Stimulated activated effector memory CD8-positive, alpha-beta T cell treated with anti-CD3 and anti-CD28 coated beads, Interleukin-12 subunit alpha, Interleukin-12 subunit beta, amount 100 ng/mL, for 72 hours (primary cell): ENCODE measurements at regions not wholly inside any gene's neighbourhood (a gene's known extent, or its start where the extent isn't known, plus 50 kb on each side); places are given as distances from the start of the nearest gene placed in this dataset.

Experiments used
- ATAC-seq: fragments of 150-1000 bp; cut with Tn5 transposase; 2 replicates; pipeline ENCODE4 v1.10.0; 2021
- DNase-seq, 2 donors: peaks; one replicate each; pipeline ENCODE4 v3.0.0; 2021 to 2022; ENCODE audit warnings: low spot score in 2 of 2
- H3K27ac Mint-ChIP-seq: one replicate; pipeline ENCODE4 v1.8.0; 2022; ENCODE audit warnings: mild to moderate bottlenecking, mixed read lengths
- H3K36me3 Mint-ChIP-seq: one replicate; pipeline ENCODE4 v1.8.0; 2022; ENCODE audit warnings: mild to moderate bottlenecking, mixed read lengths
- H3K4me1 Mint-ChIP-seq: one replicate; pipeline ENCODE4 v1.8.0; 2022; ENCODE audit warnings: mixed read lengths
- H3K4me3 Mint-ChIP-seq: one replicate; pipeline ENCODE4 v1.8.0; 2022; ENCODE audit warnings: mild to moderate bottlenecking, mixed read lengths
- H3K9me3 Mint-ChIP-seq: one replicate; pipeline ENCODE4 v1.8.0; 2022; ENCODE audit warnings: mixed read lengths

- H3K36me3 Mint-ChIP-seq = no peaks in the 10 kb centered on the region
- H3K4me1 Mint-ChIP-seq = no peaks in the 10 kb centered on the region
- no peak overlapping the region for H3K27ac Mint-ChIP-seq
- ATAC-seq (no peak), DNase-seq (no peak)
- peaks cover 13% of the 10 kb centered on the region for H3K9me3 Mint-ChIP-seq
- H3K4me3 Mint-ChIP-seq = no peak overlapping the region
Measured at GRCh38 chr13:57017357-57017756, 123.4 kb upstream of the PRR20A start.

- ATAC-seq = no peak
- no peak for DNase-seq
- H3K4me1 Mint-ChIP-seq = no peaks in the 10 kb centered on the region
- no peak overlapping the region for H3K4me3 Mint-ChIP-seq
- no peak overlapping the region for H3K27ac Mint-ChIP-seq
- H3K36me3 Mint-ChIP-seq = no peaks in the 10 kb centered on the region
- peaks cover 13% of the 10 kb centered on the region for H3K9me3 Mint-ChIP-seq
Measured at GRCh38 chr13:57018915-57019314, 121.8 kb upstream of the PRR20A start.

GRCh38 chr13:57030671-57031070, 110.0 kb upstream of the PRR20A start:
- DNase-seq (no peak), ATAC-seq (no peak)
- peaks cover 21% of the 10 kb centered on the region for H3K9me3 Mint-ChIP-seq
- no peaks in the 10 kb centered on the region for H3K4me1 Mint-ChIP-seq
- no peaks in the 10 kb centered on the region for H3K36me3 Mint-ChIP-seq
- H3K27ac Mint-ChIP-seq = no peak overlapping the region
- H3K4me3 Mint-ChIP-seq = no peak overlapping the region

- DNase-seq = no peak
- no peak overlapping the region for H3K27ac Mint-ChIP-seq
- H3K36me3 Mint-ChIP-seq = no peaks in the 10 kb centered on the region
Measured at GRCh38 chr13:57036290-57036689, 104.4 kb upstream of the PRR20A start.

GRCh38 chr13:57044910-57045309, 95.8 kb upstream of the PRR20A start:
- no peak overlapping the region for H3K27ac Mint-ChIP-seq
- no peak overlapping the region for H3K4me3 Mint-ChIP-seq
- no peaks in the 10 kb centered on the region for H3K36me3 Mint-ChIP-seq
- no peak for ATAC-seq
- peaks cover 15% of the 10 kb centered on the region for H3K9me3 Mint-ChIP-seq
- no peak for DNase-seq
- H3K4me1 Mint-ChIP-seq = no peaks in the 10 kb centered on the region

More at GRCh38 chr13:57036290-57036689, 104.4 kb upstream of the PRR20A start:
- Mint-ChIP-seq H3K9me3 (peaks cover 10% of the 10 kb centered on the region), H3K4me1 (no peaks in the 10 kb centered on the region), H3K4me3 (no peak overlapping the region)
- ATAC-seq = no peak

GRCh38 chr13:57045826-57046546, 94.7 kb upstream of the PRR20A start:
- no peak overlapping the region for H3K4me3 Mint-ChIP-seq
- peaks cover 23% of the 10 kb centered on the region for H3K9me3 Mint-ChIP-seq
- DNase-seq = no peak
- H3K36me3 Mint-ChIP-seq = no peaks in the 10 kb centered on the region
- H3K4me1 Mint-ChIP-seq = no peaks in the 10 kb centered on the region
- ATAC-seq = no peak
- H3K27ac Mint-ChIP-seq = no peak overlapping the region

- Mint-ChIP-seq H3K27ac (no peak overlapping the region), H3K36me3 (no peaks in the 10 kb centered on the region), H3K4me1 (no peaks in the 10 kb centered on the region), H3K4me3 (no peak overlapping the region), H3K9me3 (peaks cover 19% of the 10 kb centered on the region)
- no peak for DNase-seq
- ATAC-seq = no peak
Measured at GRCh38 chr13:57056601-57057180, 84.0 kb upstream of the PRR20A start.

- ATAC-seq (no peak), DNase-seq (no peak)
- Mint-ChIP-seq H3K36me3 (no peaks in the 10 kb centered on the region), H3K4me1 (no peaks in the 10 kb centered on the region), H3K4me3 (no peak overlapping the region), H3K9me3 (peaks cover 20% of the 10 kb centered on the region), H3K27ac (no peak overlapping the region)
Measured at GRCh38 chr13:57063007-57063406, 77.7 kb upstream of the PRR20A start.

GRCh38 chr13:57073983-57074382, 66.7 kb upstream of the PRR20A start:
- no peak for DNase-seq
- Mint-ChIP-seq H3K9me3 (peaks cover 6% of the 10 kb centered on the region), H3K36me3 (no peaks in the 10 kb centered on the region), H3K4me3 (no peak overlapping the region), H3K4me1 (no peaks in the 10 kb centered on the region), H3K27ac (no peak overlapping the region)
- no peak for ATAC-seq

- H3K4me3 Mint-ChIP-seq = no peak overlapping the region
- peaks cover 6% of the 10 kb centered on the region for H3K9me3 Mint-ChIP-seq
- ATAC-seq (no peak), DNase-seq (no peak)
- H3K36me3 Mint-ChIP-seq = no peaks in the 10 kb centered on the region
- no peaks in the 10 kb centered on the region for H3K4me1 Mint-ChIP-seq
- no peak overlapping the region for H3K27ac Mint-ChIP-seq
Measured at GRCh38 chr13:57075588-57075987, 65.1 kb upstream of the PRR20A start.

GRCh38 chr13:57087006-57087405, 53.7 kb upstream of the PRR20A start:
- no peaks in the 10 kb centered on the region for H3K36me3 Mint-ChIP-seq
- no peak for DNase-seq
- H3K9me3 Mint-ChIP-seq = peaks cover 20% of the 10 kb centered on the region
- H3K4me3 Mint-ChIP-seq = no peak overlapping the region
- no peak for ATAC-seq
- no peak overlapping the region for H3K27ac Mint-ChIP-seq
- H3K4me1 Mint-ChIP-seq = no peaks in the 10 kb centered on the region
